GM18526 (cell line): ENCODE measurements at regions not wholly inside any gene's neighbourhood (a gene's known extent, or its start where the extent isn't known, plus 50 kb on each side); places are given as distances from the start of the nearest gene placed in this dataset.

Source experiments
- POLR2A ChIP-seq: IDR thresholded peaks from 3 replicates; pipeline ENCODE4 v1.6.1; 2011; ENCODE audit not compliant: insufficient read length; ENCODE audit errors: extremely low read depth

DNA sequence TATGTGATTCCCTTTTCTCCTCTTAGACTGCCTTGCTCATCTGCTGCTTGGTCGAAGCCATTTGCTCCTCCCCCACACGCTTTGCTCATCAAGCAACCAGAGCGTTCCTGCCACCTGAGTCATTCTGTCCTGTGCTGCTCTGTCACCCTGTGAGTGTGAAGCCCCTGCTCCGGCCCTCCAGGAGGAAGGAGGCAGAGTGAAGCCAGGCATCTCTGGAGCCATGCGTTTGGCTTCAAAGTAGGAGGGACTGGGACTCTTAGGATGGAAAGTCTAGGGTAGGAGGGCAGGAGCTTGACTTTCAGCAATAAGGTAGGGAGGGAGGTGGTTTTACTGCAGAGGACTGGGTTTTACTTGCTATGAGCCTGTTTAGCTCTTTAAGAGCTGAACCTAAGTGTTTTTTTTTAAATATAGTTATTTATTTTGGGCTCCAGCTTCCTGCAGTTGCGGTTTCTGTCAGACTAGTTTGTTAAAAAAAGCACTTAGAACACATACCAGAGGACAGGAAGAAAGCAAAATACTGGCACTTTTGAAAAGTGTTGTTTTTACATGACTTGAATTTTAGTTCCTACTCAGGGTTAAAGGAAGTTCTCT is 63.6 kb downstream of the SPINK2 start:
- TF ChIP-seq POLR2A = peak; percentile 25

DNA sequence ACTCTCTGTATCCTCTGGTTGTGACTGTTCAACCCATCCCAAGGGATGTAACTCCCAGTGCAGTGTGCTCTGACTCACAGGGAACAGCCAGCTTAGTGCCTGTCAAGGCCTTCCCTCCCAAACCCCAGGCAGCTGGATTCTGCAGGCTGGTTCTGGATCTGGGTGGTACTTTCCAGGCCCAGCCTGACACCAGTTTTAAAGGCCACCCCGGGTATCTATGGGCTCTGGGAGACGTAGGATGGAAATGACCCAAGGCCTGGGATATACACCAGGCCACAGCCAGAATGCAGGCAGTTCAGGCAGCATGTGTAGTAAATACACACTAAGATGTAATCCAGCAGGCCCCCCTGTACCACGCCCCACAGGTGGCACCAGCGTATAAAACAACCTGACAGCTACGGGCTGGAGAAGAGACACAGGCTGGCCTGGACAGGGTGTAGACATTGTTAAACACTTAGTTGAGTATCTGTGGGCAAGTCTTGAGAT is 64.2 kb downstream of the SPINK2 start:
- no peak for TF ChIP-seq POLR2A

DNA sequence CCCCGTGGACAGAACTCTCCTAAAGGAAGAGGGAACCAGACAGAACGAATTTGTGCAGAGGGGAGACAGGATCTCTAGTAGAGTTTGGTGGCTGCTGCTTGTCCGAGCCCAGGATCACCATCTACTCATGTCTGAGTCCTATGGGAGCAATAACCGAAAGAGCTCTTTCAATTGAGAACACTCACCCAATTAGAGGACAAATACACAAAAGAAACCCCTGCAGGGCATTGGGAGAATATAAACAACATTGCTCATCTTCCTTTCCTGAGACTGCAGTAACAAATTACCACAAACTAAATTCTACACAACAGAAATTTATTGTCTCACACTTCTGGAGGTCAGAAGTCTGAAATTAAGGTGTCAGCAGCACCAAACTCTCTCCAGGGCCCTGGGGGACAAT is 65.6 kb downstream of the SPINK2 start:
- TF ChIP-seq POLR2A = no peak

DNA sequence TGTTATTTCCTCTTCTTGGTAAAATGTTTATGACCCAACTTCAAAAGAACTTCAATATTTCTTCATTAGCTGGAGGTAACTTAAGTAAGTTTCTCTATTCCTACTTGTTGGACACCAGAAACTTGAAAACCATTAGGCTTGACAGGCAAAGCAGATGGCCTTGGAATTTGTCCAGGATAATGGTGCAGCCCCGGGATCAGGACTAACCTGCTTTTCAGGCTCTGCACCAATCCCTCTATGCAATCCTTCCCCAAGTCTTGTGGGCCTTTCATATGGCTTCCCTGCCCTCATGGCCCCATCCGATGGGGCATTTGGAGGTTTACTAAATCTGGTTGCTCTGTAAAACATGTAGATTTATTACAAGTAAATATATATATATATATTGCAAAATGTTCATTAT is 68.5 kb downstream of the SPINK2 start:
- no peak for TF ChIP-seq POLR2A

GRCh38 chr4:56750231-56750630 is 69.1 kb upstream of the HOPX start:
- no peak for TF ChIP-seq POLR2A

GRCh38 chr4:56748271-56748670 is 67.2 kb upstream of the HOPX start:
- TF ChIP-seq POLR2A = no peak

GRCh38 chr4:56746639-56747038 is 65.5 kb upstream of the HOPX start:
- TF ChIP-seq POLR2A = no peak

GRCh38 chr4:56745042-56745441 is 63.9 kb upstream of the HOPX start:
- no peak for TF ChIP-seq POLR2A

GRCh38 chr4:56744030-56744429 is 62.9 kb upstream of the HOPX start:
- no peak for TF ChIP-seq POLR2A

GRCh38 chr4:56743550-56743949 is 62.5 kb upstream of the HOPX start:
- no peak for TF ChIP-seq POLR2A

DNA sequence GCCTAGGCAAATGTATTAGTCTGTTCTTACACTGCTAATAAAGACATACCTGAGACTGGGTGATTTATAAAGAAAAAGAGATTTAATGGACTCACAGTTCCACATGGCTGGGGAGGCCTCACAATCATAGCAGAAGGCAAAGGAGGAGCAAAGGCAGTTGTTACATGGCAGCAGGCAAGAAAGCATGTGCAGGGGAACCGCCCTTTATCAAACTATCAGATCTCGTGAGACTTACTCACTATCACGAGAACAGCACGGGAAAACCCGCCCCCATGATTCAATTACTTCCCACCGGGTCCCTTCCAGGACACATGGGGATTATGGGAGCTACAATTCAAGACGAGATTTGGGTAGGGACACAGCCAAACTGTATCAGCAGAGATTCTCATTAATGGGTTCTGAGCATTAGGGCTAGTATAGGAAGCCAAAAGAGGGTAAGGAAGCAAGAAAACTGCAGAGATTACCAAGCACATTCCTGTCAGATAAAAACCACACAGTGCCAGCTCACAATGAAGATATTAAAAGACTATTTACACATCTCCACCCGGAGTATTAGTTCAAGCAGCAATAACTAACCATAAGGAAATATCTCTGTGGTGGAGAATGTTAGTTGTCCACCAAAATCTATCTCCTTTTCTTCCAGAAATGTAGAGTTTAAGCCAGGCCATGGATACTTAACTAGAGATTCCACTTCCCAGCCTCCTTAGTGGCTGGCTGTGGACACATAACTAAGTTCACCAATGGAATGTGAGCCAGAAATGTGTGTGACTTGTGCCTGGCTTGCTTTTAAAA is 61.2 kb upstream of the HOPX start:
- no peak for TF ChIP-seq POLR2A

- TF ChIP-seq POLR2A = no peak
Observed at GRCh38 chr4:56741595-56741994, 60.5 kb upstream of the HOPX start.

GRCh38 chr4:56739066-56739777 is 58.1 kb upstream of the HOPX start:
- TF ChIP-seq POLR2A = no peak

GRCh38 chr4:56737666-56738065 is 56.6 kb upstream of the HOPX start:
- no peak for TF ChIP-seq POLR2A

DNA sequence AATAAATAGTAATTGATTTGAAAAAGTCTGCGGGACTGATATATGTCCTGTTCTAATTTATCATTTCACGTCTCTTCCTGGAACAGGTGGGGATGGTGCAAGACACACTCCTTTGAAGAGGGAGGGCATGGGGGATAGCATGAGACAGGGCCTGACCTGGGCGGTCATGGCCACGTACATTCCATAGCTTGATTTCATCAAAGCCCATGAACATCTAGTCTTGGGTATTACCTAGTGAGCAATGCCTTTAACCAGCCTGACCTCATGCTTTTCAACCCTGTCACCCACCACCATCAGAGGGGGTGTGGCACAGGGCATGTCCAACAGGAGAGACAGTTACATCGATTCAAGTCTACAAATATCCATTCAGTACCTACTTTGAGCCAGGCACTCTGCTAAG is 52.3 kb upstream of the HOPX start:
- no peak for TF ChIP-seq POLR2A

- TF ChIP-seq POLR2A = no peak
Observed at GRCh38 chr4:56732301-56732700, 51.2 kb upstream of the HOPX start.
